K562 (cell line): ENCODE measurements at regions not wholly inside any gene's neighbourhood (a gene's known extent, or its start where the extent isn't known, plus 50 kb on each side); places are given as distances from the start of the nearest gene placed in this dataset.
A peak's percentile ranks its signal among the peaks of the same experiment; 100 is the strongest.

Source experiments
- ATAC-seq: fragments of 200-7000 bp; cut with Tn5 transposase; 3 replicates; pipeline ENCODE4 v1.9.1; 2020; ENCODE audit warnings: moderate library complexity
- BruUV-seq: library from RNA; stranded (reverse); fragments of 400-500 nt; replicated peaks from 2 replicates; lab custom pipeline; 2021; lab: Mats Ljungman, UMichigan
- CTCF ChIA-PET: fragments of 300-600 bp; formaldehyde crosslinking; extraction: SDS; loops from one replicate; lab custom pipeline; 2021; ENCODE audit warnings: low intra/inter-chr PET ratio; lab: Yijun Ruan, JAX
- POLR2A ChIA-PET: fragments of 300-600, 350-650 bp; sonication (Branson Sonifier 250); formaldehyde crosslinking; extraction: SDS; loops from one replicate; lab custom pipeline; 2021; ENCODE audit warnings: antibody characterized with exemption, inconsistent platforms; lab: Yijun Ruan, JAX
- DNase-seq, 4 experiments: peaks; one replicate each; pipeline versions ENCODE4 v3.0.0 to v3.0.0-alpha.2; 2011 to 2018; ENCODE audit warnings: low spot score in 3 of 4, mixed read lengths in 3 of 4; ENCODE audit errors: extremely low read depth in 1 of 4
- FAIRE-seq: peaks from 2 replicates; lab custom pipeline; 2011; peaks lifted over from hg19 to GRCh38; lab: Jason Lieb, UNC
- H2AFZ ChIP-seq: 2 replicates; pipeline ENCODE4 v1.6.0; 2011; ENCODE audit warnings: low read depth, low read length, control low read depth, inconsistent platforms
- H3K27ac ChIP-seq: fragments of 200-600 bp; 3 replicates; pipeline ENCODE4 v1.8.0; 2011; ENCODE audit warnings: low read depth, mild to moderate bottlenecking, control low read depth, inconsistent platforms, low read length, moderate library complexity, mixed read lengths; ENCODE audit errors: extremely low read depth
- H3K27me3 ChIP-seq, 2 experiments: fragments of 300-600 bp in 1 of 2; 2 replicates in 1 of 2; 3 replicates in 1 of 2; pipeline versions ENCODE4 v1.6.0 to v1.8.0; 2011; ENCODE audit warnings: inconsistent platforms in 2 of 2, low read length in 2 of 2, mild to moderate bottlenecking in 1 of 2, mixed read lengths in 1 of 2, moderate library complexity in 1 of 2; ENCODE audit not compliant: control insufficient read depth in 2 of 2, insufficient read depth in 2 of 2
- H3K36me3 ChIP-seq: fragments of 300-600 bp; 3 replicates; pipeline ENCODE4 v1.8.0; 2011; ENCODE audit warnings: mild to moderate bottlenecking, low read length, inconsistent platforms; ENCODE audit not compliant: control insufficient read depth, insufficient read depth
- H3K4me1 ChIP-seq, 2 experiments: fragments of 200-600 bp in 1 of 2; replicated peaks in 1 of 2; 2 replicates in 1 of 2; 3 replicates in 1 of 2; pipeline versions ENCODE4 v1.5.1 to v1.8.0; 2011; ENCODE audit warnings: inconsistent platforms in 2 of 2, low read length in 2 of 2, mild to moderate bottlenecking in 1 of 2, mixed read lengths in 1 of 2, moderate library complexity in 1 of 2; ENCODE audit not compliant: control insufficient read depth in 2 of 2, insufficient read depth in 2 of 2
- H3K4me2 ChIP-seq: 2 replicates; pipeline ENCODE4 v1.6.1; 2011; ENCODE audit warnings: low read length, control low read depth, inconsistent platforms, mixed read lengths; ENCODE audit not compliant: insufficient read depth
- H3K4me3 ChIP-seq: fragments of 200-600 bp; sonication (generic), shearing (Covaris generic); 2 replicates; pipeline ENCODE4 v1.5.1; 2016; ENCODE audit warnings: control low read depth, inconsistent platforms
- H3K79me2 ChIP-seq: fragments of 200-600 bp; 3 replicates; pipeline ENCODE4 v1.8.0; 2011; ENCODE audit warnings: low read length, inconsistent platforms; ENCODE audit not compliant: control insufficient read depth, insufficient read depth
- H3K9ac ChIP-seq, 2 experiments: 2 replicates each; pipeline versions ENCODE4 v1.6.0 to v1.6.1; 2011; ENCODE audit warnings: low read depth in 2 of 2, low read length in 2 of 2, control low read depth in 1 of 2, inconsistent platforms in 1 of 2, mild to moderate bottlenecking in 1 of 2, mixed read lengths in 1 of 2; ENCODE audit not compliant: insufficient read depth in 1 of 2
- H3K9me1 ChIP-seq: one replicate; pipeline ENCODE4 v1.6.0; 2011; ENCODE audit warnings: inconsistent platforms, mild to moderate bottlenecking, low read length, moderate library complexity; ENCODE audit not compliant: control insufficient read depth, insufficient read depth
- H3K9me3 ChIP-seq: replicated peaks from 2 replicates; pipeline ENCODE4 v1.5.1; 2011; ENCODE audit warnings: low read depth, low read length, inconsistent platforms; ENCODE audit not compliant: control insufficient read depth, insufficient read depth
- H4K20me1 ChIP-seq: replicated peaks from 2 replicates; pipeline ENCODE4 v1.6.1; 2011; ENCODE audit warnings: low read length, inconsistent platforms, mixed read lengths; ENCODE audit not compliant: control insufficient read depth, insufficient read depth
- ASH1L ChIP-seq: fragments of 450-650 bp; IDR thresholded peaks from 2 replicates; pipeline ENCODE4 v1.6.1; 2018; ENCODE audit warnings: borderline replicate concordance, mild to moderate bottlenecking, low read depth; ENCODE audit not compliant: partially characterized antibody
- CHD1 ChIP-seq: fragments of 200-600 bp; sonication (generic); IDR thresholded peaks from one replicate; pipeline ENCODE4 v1.6.1; 2012; ENCODE audit warnings: mild to moderate bottlenecking, moderate library complexity, low read length, inconsistent platforms
- KHSRP ChIP-seq: fragments of 450-650 bp; IDR thresholded peaks from 2 replicates; pipeline ENCODE4 v1.6.1; 2017
- LARP7 ChIP-seq: fragments of 450-650 bp; IDR thresholded peaks from 2 replicates; pipeline ENCODE4 v1.6.1; 2016
- LCOR ChIP-seq: sonication (generic); formaldehyde crosslinking; IDR thresholded peaks from 2 replicates; pipeline ENCODE4 v1.8.0; 2022; ENCODE audit warnings: mild to moderate bottlenecking, missing genetic modification reagents
- RBM25 ChIP-seq: fragments of 200-400 bp; formaldehyde crosslinking; IDR thresholded peaks from 2 replicates; pipeline ENCODE4 v1.6.1; 2018; ENCODE audit warnings: low read length, low read depth, moderate library complexity; ENCODE audit not compliant: severe bottlenecking
- RCOR1 ChIP-seq, 2 experiments: IDR thresholded peaks; 2 replicates each; pipeline ENCODE4 v1.6.1; 2012; ENCODE audit warnings: low read depth in 2 of 2, low read length in 2 of 2, borderline replicate concordance in 1 of 2, improper control_type of control experiment in 1 of 2
- TCF3 ChIP-seq: sonication (generic); formaldehyde crosslinking; IDR thresholded peaks from 2 replicates; pipeline ENCODE4 v1.4.0; 2020; ENCODE audit warnings: mild to moderate bottlenecking, missing genetic modification reagents
- XRCC4 ChIP-seq: IDR thresholded peaks from one replicate; pipeline ENCODE4 v1.6.1; 2011; ENCODE audit not compliant: insufficient read depth, insufficient read length; ENCODE audit errors: extremely low read depth
- WGBS: fragments of 100-300 bp; shearing (Covaris generic); methylation state at CpG from one replicate; pipeline ENCODE4 v1.1.6; 2016; ENCODE audit warnings: low coverage, mixed read lengths; ENCODE audit not compliant: insufficient coverage; ENCODE audit errors: missing lambda C conversion rate; 5-methylcytosine and 5-hydroxymethylcytosine counted together
- in situ Hi-C: fragments of 300-500 bp; cut with MboI; formaldehyde crosslinking; loops from 4 replicates; pipeline ENCODE4 v1.15.0; 2018; ENCODE audit warnings: inconsistent platforms, mixed read lengths
- intact Hi-C: fragments of 100-400 bp; cut with micrococcal nuclease; formaldehyde crosslinking; loops from 2 replicates; pipeline ENCODE4 v1.14.2; 2022
- TF ChIP-seq, protein P1 (sequence below): fragments of 450-650 bp; formaldehyde crosslinking; IDR thresholded peaks from 2 replicates; pipeline ENCODE4 v1.4.0; 2020; ENCODE audit warnings: mild to moderate bottlenecking, mixed read lengths
- TF ChIP-seq, protein P2 (sequence below): IDR thresholded peaks from 2 replicates; pipeline ENCODE4 v1.6.1; 2014; ENCODE audit warnings: antibody characterized with exemption
- TF ChIP-seq, protein P3 (sequence below): sonication (generic); formaldehyde crosslinking; IDR thresholded peaks from 2 replicates; pipeline ENCODE4 v1.8.0; 2022; ENCODE audit warnings: mild to moderate bottlenecking, missing genetic modification reagents
- TF ChIP-seq, protein P4 (sequence below): fragments of 250-450 bp; sonication (Bioruptor Pico); IDR thresholded peaks from 2 replicates; pipeline ENCODE4 v1.4.0; 2020

DNA sequence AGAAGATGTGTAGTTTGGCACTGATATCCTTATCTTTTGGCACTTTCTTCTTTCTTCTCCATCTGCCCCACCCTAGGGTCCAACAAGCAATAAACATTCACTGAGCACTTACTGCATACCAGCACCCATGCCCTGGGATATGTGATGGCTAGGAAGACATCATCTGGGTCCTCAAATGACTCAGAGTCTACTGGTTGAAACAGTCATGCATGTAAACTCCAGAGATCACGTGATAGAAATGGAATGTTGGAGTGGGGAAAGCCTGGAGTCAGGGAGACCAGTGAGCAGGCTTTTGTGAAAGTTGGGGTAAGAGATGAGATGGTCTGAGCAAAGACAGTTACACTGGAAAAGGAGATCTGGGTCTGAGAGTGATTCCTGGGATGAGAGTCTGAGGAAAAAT is 724.9 kb upstream of the TENM4 start:
- no peak for TF ChIP-seq RBM25
- no peak for TF ChIP-seq ASH1L
- TF ChIP-seq, protein P1, sequence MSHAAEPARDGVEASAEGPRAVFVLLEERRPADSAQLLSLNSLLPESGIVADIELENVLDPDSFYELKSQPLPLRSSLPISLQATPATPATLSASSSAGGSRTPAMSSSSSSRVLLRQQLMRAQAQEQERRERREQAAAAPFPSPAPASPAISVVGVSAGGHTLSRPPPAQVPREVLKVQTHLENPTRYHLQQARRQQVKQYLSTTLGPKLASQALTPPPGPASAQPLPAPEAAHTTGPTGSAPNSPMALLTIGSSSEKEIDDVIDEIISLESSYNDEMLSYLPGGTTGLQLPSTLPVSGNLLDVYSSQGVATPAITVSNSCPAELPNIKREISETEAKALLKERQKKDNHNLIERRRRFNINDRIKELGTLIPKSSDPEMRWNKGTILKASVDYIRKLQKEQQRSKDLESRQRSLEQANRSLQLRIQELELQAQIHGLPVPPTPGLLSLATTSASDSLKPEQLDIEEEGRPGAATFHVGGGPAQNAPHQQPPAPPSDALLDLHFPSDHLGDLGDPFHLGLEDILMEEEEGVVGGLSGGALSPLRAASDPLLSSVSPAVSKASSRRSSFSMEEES (CRISPR knock-in tag), result peak; percentile 78
- DNase-seq (no peak), ATAC-seq (no peak), FAIRE-seq (no peak)
- Histone ChIP-seq H3K4me3 (no peak overlapping the region), H3K36me3 (no peaks in the 10 kb centered on the region), H3K4me2 (no peak overlapping the region), H4K20me1 (no peaks in the 10 kb centered on the region), H3K9me3 (no peaks in the 10 kb centered on the region), H3K4me1 (no peaks in the 10 kb centered on the region), H3K27me3 (no peaks in the 10 kb centered on the region), H3K27ac (no peak overlapping the region), H3K9me1 (no peaks in the 10 kb centered on the region), H3K79me2 (no peaks in the 10 kb centered on the region), H2AFZ (no peak overlapping the region), H3K9ac (no peak overlapping the region)
- POLR2A ChIA-PET, result no interaction called here
- in situ Hi-C loops (no loop called here), intact Hi-C loops (no loop called here)
- CTCF ChIA-PET, result no interaction called here
- 0% methylated on average over 1 of the region's 1 CpG for WGBS
- no TSS peak for BruUV-seq

GRCh38 chr11:80163441-80163840 is 722.6 kb upstream of the TENM4 start:
- no peak overlapping the region for H3K4me3 ChIP-seq
- H3K36me3 ChIP-seq, result no peaks in the 10 kb centered on the region
- POLR2A ChIA-PET, result no interaction called here
- H3K9me1 ChIP-seq, result no peaks in the 10 kb centered on the region
- DNase-seq (no peak), ATAC-seq (no peak), FAIRE-seq (no peak)
- WGBS, result 0% methylated on average over 1 of the region's 1 CpG
- H3K4me1 ChIP-seq, result no peaks in the 10 kb centered on the region
- no peak overlapping the region for H2AFZ ChIP-seq
- H3K79me2 ChIP-seq, result no peaks in the 10 kb centered on the region
- H3K27me3 ChIP-seq, result no peaks in the 10 kb centered on the region
- H3K4me2 ChIP-seq, result no peak overlapping the region
- in situ Hi-C loops, result no loop called here
- no TSS peak for BruUV-seq
- CTCF ChIA-PET, result no interaction called here
- intact Hi-C loops, result no loop called here
- no peak overlapping the region for H3K9ac ChIP-seq
- no peak overlapping the region for H3K27ac ChIP-seq
- H4K20me1 ChIP-seq, result no peaks in the 10 kb centered on the region
- H3K9me3 ChIP-seq, result no peaks in the 10 kb centered on the region
- TF ChIP-seq CHD1 (no peak), LARP7 (no peak), TCF3 (no peak), XRCC4 (no peak), RCOR1 (IDR thresholded peaks at IDR 0.05; ENCODE audit: borderline replicate concordance in 1 of 2, low read depth in 2 of 2, low read length in 2 of 2) (no peak), LCOR (CRISPR knock-in tag) (no peak), KHSRP (no peak)
- TF ChIP-seq, protein P2, sequence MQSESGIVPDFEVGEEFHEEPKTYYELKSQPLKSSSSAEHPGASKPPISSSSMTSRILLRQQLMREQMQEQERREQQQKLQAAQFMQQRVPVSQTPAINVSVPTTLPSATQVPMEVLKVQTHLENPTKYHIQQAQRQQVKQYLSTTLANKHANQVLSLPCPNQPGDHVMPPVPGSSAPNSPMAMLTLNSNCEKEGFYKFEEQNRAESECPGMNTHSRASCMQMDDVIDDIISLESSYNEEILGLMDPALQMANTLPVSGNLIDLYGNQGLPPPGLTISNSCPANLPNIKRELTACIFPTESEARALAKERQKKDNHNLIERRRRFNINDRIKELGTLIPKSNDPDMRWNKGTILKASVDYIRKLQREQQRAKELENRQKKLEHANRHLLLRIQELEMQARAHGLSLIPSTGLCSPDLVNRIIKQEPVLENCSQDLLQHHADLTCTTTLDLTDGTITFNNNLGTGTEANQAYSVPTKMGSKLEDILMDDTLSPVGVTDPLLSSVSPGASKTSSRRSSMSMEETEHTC, result no peak
- TF ChIP-seq, protein P3, sequence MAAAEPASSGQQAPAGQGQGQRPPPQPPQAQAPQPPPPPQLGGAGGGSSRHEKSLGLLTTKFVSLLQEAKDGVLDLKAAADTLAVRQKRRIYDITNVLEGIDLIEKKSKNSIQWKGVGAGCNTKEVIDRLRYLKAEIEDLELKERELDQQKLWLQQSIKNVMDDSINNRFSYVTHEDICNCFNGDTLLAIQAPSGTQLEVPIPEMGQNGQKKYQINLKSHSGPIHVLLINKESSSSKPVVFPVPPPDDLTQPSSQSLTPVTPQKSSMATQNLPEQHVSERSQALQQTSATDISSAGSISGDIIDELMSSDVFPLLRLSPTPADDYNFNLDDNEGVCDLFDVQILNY (CRISPR knock-in tag), result no peak
- TF ChIP-seq, protein P4, sequence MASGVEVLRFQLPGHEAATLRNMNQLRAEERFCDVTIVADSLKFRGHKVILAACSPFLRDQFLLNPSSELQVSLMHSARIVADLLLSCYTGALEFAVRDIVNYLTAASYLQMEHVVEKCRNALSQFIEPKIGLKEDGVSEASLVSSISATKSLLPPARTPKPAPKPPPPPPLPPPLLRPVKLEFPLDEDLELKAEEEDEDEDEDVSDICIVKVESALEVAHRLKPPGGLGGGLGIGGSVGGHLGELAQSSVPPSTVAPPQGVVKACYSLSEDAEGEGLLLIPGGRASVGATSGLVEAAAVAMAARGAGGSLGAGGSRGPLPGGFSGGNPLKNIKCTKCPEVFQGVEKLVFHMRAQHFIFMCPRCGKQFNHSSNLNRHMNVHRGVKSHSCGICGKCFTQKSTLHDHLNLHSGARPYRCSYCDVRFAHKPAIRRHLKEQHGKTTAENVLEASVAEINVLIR, result no peak
